C4-2B (cell line): ENCODE measurements at regions not wholly inside any gene's neighbourhood (a gene's known extent, or its start where the extent isn't known, plus 50 kb on each side); places are given as distances from the start of the nearest gene placed in this dataset.

Source experiments
- ZFX ChIP-seq: fragments of 450-650 bp; IDR thresholded peaks from 2 replicates; pipeline ENCODE4 v1.6.1; 2017
- TF ChIP-seq, protein P1 (sequence below): fragments of 450-650 bp; conservative IDR thresholded peaks from 2 replicates; pipeline ENCODE4 v1.5.1; 2017; ENCODE audit warnings: mild to moderate bottlenecking

DNA sequence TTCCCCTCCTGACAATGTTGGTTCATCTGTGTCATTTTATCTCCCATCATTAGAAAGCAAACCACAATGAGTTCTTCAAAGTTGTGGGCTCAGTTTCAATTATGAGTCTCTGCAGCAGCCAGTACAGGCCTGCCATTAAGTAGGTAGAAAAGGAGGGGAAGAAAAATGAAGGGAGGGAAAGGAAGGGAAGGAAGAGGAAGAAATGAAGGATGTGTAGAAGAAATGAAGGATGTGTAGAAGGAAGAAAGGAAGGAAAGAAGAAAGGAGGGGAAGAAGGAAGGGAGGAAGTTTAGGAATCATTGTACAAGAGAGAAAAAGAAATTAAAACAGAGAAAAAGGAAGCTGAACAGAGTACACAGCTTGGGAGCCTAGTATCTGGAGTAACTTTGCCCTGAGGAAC lies 498.3 kb upstream of the DAB1 start:
- TF ChIP-seq, protein P1, sequence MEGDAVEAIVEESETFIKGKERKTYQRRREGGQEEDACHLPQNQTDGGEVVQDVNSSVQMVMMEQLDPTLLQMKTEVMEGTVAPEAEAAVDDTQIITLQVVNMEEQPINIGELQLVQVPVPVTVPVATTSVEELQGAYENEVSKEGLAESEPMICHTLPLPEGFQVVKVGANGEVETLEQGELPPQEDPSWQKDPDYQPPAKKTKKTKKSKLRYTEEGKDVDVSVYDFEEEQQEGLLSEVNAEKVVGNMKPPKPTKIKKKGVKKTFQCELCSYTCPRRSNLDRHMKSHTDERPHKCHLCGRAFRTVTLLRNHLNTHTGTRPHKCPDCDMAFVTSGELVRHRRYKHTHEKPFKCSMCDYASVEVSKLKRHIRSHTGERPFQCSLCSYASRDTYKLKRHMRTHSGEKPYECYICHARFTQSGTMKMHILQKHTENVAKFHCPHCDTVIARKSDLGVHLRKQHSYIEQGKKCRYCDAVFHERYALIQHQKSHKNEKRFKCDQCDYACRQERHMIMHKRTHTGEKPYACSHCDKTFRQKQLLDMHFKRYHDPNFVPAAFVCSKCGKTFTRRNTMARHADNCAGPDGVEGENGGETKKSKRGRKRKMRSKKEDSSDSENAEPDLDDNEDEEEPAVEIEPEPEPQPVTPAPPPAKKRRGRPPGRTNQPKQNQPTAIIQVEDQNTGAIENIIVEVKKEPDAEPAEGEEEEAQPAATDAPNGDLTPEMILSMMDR: no peak
- no peak for TF ChIP-seq ZFX
